NCI-H128 (cell line): ENCODE measurements at regions not wholly inside any gene's neighbourhood (a gene's known extent, or its start where the extent isn't known, plus 50 kb on each side); places are given as distances from the start of the nearest gene placed in this dataset.

Experiments
- DNase-seq: peaks from one replicate; lab custom pipeline; 2025; ENCODE audit not compliant: unreplicated experiment; lab: John Stamatoyannopoulos, UW

DNA sequence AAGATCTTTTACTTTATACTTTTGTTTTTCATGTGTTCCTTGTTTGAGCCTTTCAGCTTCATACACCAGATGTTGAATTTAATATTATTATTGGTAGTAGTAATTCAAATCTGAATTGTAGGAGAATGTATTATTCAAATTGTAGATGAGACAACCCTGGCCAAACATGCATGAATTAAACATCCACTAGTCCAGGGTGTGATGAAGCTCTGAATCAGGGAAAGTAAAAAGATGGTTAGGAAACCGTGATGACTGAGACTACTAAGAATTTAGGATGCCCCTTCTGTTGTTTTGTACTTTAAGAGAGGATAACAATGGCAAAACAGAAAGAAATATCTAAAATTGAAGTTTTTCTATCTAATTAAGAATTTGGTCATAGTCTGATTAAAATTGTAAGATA, 227.8 kb upstream of the CDH2 start:
- DNase-seq = no peak

DNA sequence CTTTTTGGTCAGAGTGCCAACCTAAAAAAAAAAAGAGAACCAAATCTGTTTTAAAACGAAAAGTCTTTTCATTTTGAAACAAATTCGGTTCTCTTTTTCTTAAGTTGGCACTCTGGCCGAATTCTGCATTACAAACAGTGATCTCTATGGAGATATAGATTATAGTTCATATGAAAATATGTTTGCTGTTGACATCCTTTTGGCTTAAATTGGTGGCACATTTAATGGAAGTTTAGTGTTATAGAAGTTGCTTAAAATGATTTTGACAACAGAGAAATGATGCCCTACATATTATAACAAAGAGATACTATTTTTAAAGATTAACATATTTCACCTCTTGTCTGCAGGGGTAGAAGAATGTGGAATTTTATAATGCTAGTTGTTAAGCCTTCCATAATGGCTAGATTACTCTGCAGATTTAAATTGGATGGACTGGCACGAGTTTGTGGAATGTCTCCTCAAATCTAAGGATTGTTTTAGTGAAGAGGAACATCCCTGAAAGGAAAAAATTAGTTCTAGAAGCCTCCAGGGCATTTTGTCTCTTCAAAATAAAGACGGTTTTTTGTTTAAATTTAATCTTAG, 222.9 kb upstream of the CDH2 start:
- DNase-seq = no peak

DNA sequence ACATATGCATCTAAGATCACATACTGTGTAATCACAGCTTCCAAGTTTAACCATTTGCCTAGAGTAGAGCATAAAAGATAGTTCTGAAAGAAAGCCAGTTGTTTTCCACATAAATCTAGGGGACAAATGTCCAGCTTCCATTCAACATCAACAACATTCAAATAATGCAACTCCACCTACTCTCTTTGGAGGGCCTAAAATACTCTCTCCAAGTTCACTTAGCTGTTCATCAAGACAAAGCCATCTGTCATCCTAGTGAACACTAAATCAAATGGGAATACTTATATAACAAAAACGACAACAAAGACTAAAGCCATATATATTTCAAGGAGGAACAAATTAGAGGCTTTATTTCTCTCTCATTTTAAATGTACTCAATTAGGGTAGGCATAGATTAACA, 221.5 kb upstream of the CDH2 start:
- DNase-seq = peak; percentile 74

DNA sequence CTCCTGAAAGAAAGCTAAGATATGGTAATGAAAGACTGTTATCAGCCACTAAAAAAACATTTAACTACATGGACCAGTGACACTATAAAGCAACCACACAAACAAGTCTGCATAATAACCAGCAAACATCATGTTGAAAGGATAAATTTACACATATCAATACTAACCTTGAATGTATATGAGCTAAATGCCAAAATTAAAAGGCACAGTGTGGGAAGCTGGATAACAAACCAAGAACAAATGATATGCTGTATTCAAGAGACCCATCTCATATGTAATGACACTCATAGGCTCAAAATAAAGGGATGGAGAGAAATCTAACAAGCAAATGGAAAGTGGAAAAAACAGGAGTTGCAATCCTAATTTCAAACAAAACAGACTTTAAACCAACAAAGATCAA, 213.1 kb upstream of the CDH2 start:
- no peak for DNase-seq

DNA sequence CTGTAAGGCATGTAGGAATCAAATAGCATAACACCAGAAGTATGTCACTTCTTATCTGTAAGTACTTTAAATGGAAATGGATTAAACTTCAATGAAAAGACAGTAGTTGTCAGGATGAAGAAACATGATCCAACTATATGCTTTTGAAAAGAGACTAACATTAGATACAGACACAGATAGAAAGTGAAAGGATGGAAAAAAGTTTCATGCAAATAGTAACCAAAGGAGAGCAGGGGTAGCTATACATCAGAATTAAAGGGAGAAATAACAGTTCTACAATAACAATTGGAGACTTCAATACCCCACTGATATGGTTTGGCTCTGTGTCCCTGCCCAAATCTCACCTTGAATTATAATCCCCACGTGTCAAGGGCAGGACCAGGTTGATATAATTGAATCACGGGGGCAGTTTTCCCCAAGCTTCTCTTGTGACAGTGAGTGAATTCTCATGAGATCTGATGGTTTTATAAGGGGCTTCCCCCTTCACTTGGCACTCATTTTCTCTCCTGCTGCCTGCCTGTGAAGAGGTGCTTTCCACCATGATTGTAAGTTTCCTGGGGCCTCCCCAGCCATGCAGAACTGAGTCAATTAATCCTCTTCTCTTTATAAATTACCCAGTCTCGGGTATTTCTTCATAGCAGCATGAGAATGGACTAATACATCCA, 205.4 kb upstream of the CDH2 start:
- no peak for DNase-seq

DNA sequence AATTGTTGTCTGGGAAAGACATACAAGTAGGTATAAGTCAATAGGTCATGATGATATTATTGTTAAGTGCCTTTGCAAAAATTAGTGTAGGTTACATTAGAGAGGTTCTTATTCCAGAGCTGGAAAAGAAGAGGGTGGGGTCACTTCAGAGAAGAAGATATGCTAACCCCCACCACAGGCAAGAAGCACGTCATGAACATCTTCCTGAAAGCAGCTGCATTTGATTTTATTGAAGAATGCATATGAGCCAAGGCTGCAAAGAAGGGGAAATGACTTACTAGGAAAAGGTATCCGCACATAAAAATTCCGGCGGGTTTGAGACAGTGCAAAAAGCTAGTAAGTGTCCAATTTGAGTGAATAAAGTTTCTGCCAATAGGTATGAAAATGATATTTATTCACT, 195.3 kb upstream of the CDH2 start:
- no peak for DNase-seq

DNA sequence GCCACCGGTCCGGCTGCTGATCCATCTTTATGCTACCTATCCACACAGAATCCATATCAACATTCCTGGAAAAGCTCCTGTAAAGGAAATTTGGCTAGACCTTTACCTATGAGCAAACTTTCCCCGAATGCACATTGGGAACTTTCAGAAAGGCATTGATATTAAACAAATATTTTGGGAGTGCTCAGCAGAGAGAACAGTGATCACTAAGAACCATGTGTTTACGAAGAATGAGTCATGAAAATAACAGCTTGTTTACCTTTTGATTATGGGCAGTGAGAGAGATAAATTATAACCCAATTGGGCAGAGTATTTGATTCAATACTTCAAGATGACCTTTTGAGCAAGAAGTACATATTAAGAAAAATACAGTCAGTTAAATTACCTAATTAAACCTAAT, 189.7 kb upstream of the CDH2 start:
- DNase-seq = no peak

DNA sequence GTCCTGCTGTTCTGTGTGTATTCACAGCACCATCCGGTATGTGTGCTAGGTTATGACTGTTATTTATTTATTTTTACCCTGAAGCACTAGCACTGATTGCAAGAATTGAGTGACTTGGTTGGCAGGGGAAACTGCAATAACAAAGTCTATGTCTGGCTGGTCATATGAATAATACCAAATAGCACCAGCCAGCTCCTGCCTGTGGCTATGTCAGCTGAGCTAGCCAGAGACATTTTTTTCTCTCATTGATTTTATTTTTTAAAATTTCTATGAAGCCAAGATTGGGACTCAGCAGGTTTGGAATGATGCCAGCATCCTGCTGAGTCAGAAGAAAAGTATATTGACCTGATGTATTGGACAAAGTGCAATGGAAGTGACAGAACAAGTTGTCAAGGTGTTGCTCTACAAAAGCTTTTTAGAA, 188.5 kb upstream of the CDH2 start:
- no peak for DNase-seq

DNA sequence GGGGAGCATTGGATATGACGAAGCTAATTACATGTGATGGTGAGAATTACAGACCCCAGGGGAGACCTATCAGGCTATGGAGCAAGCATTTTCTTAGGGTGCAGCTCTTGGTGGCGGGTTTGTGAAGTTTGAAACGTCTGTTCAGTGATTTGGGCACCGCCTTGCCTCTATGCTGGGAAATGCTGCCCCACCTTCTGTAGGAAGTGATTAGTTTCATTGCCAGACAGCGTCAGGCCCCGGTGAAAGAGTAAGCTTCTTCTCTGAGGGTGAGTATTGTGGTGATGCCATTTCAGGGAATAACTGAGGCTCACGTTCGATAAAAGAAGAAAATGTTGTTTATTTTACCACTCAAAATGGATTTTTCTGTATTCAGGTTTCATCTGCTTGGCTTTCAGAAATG, 186.2 kb upstream of the CDH2 start:
- no peak for DNase-seq

DNA sequence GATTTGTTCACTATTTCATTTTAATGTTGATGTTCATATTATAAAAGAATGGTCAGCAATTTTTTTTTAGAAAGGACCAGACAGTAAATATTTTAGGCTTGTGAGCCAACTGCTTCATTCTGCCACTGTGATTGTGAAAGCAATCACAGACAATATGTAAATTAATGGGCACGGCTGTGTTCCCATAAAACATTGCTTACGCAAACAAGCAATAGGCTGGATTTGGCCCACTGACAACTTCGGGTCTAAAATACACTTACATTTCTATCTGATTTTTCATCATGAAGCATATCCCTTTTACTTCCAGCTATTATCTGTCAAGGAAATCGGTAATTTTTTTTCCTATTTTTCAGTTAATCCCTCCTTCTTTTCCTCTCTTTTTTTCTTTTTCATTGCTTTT, 182.2 kb upstream of the CDH2 start:
- DNase-seq = no peak

DNA sequence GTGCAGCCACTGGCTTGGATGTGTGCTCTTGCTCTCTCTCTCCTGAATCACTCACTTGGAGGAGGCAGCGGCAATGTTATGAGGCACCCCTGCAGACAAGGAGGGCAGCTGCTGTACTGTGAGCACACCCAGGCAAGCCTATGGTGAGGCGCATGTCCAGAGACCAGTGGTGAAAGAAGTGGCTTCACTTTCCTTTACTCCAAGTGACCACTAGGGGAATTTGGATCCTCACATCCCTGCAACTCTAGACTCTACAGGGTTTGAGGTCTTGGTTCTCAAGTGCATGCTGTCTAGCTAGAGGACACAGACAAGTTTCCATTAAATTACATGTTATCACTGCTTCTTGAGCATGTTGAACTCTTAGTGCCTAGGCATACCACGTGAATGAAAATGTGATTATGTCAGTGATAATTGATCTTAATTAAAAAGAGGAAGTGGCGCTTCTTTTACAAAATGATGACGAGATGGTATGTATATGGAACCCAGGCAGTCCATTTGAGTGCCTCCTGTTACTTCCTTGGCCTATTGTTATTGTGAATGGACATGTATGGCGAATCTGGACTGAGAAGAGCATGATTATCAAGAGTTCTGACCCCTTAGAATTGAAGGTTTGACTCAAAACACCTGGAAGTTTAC, 181.0 kb upstream of the CDH2 start:
- DNase-seq = no peak

DNA sequence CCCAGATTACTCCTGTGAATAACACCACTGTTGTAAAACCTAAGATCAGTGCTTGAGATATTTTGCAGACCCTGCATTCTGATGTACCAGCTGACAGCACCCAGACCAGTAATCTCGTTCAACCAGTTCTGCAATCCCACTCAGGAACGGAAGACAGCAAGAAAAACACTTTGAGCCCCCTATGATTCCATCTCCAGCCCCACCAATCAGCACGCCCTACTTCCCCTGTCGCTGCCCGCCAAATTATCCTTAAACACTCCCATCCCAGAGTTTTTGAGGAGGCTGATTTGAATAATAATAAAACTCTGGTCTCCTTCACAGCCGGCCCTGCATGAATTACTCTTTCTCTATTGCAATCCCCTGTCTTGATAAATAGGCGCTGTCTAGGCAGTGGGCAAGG, 173.9 kb upstream of the CDH2 start:
- no peak for DNase-seq

DNA sequence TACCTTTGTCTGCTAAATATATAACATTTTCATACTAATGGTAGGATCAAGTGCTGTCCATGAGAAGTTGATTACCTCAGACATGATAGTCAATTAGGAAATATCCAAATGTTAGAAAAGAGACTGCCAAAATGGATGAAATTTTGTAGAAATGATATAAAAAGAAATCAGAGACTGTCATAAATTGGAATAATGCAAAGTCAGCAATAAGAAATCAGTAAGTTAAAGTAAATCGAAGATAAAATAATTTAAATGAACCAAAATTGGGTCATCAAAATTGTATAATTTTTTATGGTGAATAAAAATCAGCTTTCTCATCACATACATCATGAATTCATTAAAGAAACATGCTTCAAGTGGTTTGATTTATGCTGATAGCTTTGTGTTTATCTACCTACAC, 165.3 kb upstream of the CDH2 start:
- DNase-seq = no peak

DNA sequence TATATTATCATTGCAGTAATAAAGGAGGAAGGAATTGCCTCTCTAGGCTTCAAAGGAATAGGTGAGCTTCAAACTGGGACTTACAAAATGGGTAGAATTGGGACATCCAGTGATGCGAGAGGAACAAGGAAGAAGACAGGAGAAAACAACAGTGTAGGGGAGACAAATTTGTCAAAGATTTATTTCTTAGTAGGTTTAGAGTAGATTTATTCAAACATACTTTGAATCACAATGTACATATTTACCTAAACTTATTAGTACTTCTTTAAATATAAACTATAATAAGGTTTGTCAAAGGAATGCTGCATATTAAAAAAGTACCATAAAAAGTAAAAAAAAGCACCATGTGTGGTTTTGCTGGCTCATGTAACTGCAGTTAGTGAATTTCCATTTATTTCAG, 161.4 kb upstream of the CDH2 start:
- no peak for DNase-seq

DNA sequence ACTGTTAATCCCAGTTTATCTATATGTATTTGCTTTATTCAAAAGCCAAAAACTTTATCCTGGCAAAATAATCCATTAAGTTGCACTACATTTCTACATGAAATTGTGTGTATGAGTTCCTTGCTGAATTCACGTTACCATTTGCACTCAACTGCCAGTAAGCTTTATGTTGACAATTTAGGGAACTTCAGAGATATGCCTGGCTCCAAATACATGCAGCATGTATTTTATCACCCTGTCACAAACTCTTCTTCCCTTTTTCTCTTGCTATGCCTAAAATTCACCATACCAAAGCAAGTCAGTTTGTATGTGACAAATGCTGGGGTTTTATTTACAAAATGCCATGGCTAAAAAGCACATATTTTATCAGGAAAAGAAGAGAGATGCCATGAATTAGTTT, 157.6 kb upstream of the CDH2 start:
- no peak for DNase-seq

DNA sequence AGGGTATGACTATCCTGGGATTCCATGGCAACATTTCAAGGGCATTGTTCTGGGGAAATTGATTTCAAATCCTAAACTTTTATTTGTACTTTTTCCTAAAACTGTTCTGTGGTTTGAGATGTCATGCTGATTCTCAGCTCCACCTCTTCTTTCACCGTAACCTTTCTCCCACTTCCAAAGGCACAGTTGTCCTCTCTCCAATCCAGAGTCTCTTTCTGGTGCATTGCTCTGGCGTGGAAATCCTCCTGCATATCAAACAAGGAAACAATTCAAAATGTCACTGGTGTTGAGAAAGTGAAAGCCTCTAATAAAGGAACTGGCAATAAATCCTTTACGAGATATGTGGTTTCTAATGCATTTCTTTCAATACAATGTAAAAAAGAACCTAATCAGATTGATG, 155.1 kb upstream of the CDH2 start:
- no peak for DNase-seq

DNA sequence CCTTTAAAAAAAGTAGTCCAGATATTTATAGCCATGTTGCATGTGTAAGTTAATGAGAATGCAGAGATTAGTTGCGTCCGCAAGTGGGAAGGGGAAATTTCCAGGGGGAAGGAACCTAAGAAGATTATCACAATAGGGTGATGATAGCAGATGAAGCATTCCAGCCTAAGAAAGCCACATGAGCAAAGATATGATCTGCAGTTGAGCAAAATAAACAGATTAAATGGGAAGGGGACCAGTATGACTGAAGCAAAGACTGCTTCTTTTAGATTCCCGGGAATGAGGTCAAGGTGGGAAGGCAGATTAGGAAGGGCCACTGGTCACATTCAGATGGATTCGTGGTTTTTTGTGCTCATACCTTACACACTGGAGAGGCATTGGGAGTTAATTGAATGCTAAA, 154.6 kb upstream of the CDH2 start:
- no peak for DNase-seq

DNA sequence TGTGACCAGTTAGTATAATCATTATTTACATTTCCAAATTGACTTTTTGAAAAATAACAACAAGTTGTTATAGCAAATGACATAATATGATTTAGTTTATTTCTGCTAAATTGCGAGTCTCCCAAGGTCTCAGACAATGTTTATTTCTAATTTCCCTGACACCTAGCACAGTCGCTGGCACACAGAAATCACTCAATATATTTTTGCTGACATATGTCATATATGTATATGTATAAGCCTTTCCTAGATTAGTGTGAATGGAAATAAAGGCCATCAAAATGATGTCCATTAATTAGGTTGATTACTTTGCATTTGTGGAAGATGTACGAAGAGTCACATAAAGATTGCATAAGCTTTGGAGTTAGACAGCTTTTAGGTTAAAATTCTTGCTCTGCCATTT, 136.7 kb upstream of the CDH2 start:
- no peak for DNase-seq

DNA sequence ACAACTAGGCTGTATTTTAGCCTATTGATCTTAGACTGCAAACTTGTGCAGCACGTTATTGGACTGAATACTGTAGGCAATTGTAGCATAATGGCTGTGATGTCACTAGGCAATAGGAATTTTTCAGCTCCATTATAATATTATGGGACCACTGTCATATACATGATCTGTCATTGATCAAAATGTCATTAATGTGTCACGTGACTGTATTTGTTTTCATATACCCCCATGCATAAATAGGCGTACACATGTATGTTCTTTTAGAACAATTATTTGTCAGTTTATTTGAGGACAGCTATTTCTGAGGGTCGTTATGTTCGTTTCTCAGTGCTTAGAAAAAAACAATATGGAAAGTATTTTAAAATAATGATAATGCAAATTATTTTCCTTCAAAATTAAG, 111.9 kb upstream of the CDH2 start:
- no peak for DNase-seq

DNA sequence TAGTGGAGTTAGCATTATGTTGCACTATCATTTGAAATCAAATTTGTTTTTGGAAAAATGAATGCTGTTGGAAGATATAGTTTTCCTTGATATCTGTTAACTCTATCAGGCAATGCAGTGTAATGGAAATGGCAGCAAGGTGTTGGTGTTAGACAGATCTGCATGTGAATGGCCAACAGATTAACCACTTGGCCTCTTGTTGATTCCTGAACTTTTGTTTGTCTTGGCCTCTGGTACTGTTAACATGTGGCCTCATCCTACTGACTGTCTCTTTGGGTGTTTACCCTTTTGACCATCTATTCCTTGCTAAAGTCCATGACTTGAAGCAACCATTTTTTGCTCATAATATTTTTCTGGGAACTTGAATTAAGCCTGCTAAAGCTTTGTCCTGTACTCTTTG, 110.2 kb upstream of the CDH2 start:
- no peak for DNase-seq

DNA sequence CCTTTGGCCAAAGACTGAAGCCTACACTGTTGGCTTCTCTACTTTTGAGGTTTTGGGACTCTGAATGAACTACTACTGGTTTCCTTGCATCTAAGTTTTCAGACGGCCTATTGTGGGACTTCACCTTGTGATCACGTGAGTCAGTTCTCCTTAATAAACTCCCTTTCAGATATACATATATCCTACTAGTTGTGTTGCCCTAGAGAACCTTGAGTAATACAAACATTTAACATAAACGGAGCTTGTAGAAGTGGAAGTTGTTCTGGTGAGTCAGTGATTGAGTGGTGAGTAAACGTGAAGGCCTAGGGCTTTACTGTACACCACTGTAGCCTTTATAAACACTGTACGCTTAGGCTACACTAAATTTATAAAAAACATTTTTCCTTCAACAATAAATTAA, 107.2 kb upstream of the CDH2 start:
- no peak for DNase-seq

DNA sequence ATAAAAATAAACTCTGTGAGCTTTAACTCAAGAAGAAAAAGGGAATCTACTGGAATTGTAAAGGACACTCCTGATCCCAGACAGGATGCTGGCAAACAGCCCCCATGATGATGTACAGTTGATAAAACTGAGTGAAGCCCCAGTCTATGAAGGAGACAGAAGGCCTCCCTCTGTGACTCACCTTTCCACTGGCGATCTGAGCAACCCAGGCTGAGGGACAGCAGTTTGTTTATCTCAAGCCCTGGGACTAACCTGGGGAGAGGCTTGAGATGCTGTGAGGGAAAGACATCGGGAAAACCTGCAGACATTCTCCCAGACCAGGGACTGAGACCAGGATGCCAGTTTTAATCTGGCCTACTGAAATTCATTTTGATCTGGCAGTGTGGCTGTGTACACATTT, 104.5 kb upstream of the CDH2 start:
- no peak for DNase-seq

DNA sequence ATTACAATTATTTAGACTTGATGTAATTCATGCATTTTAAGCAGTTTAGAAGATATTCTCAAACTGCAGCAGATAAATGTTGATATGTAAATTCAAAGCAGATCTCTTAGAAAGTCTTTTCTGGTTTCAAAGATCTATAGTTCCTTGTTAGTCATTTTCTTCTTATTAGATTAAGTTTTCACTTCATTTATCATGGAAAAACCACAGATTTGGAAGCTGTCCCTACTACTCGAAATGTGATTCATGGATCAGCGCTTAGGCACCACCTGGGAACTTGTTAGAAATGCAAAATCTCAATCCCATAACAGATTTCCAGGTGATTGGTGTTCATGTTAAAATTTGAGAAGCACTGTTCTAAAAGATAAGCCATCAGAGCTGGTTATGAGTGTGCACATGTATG, 92.8 kb upstream of the CDH2 start:
- DNase-seq = no peak
